GM23338 (cell line): ENCODE measurements at regions not wholly inside any gene's neighbourhood (a gene's known extent, or its start where the extent isn't known, plus 50 kb on each side); places are given as distances from the start of the nearest gene placed in this dataset.

Source experiments
- ATAC-seq: fragments of 200-7000 bp; cut with Tn5 transposase; 3 replicates; pipeline ENCODE4 v1.9.1; 2020
- DNase-seq: peaks from one replicate; pipeline ENCODE4 v3.0.0-alpha.2; 2015; ENCODE audit warnings: low spot score
- H2AFZ ChIP-seq: fragments of 200-600 bp; sonication (generic); 2 replicates; pipeline ENCODE4 v1.8.0; 2016; ENCODE audit warnings: antibody characterized with exemption, mild to moderate bottlenecking, moderate library complexity
- H3F3A ChIP-seq: fragments of 200-600 bp; sonication (generic); replicated peaks from 2 replicates; pipeline ENCODE4 v1.8.0; 2017; ENCODE audit warnings: antibody characterized with exemption, mixed run types, low read depth
- H3K27ac ChIP-seq: fragments of 200-600 bp; sonication (generic); 2 replicates; pipeline ENCODE4 v1.6.1; 2016; ENCODE audit warnings: low read depth
- H3K27me3 ChIP-seq: fragments of 200-600 bp; sonication (generic); 2 replicates; pipeline ENCODE4 v1.8.0; 2016; ENCODE audit warnings: mild to moderate bottlenecking, mixed run types, moderate library complexity; ENCODE audit not compliant: insufficient read depth
- H3K36me3 ChIP-seq: fragments of 200-600 bp; sonication (generic); 2 replicates; pipeline ENCODE4 v1.8.0; 2016; ENCODE audit warnings: mild to moderate bottlenecking; ENCODE audit not compliant: insufficient read depth
- H3K4me1 ChIP-seq: fragments of 200-600 bp; sonication (generic); 2 replicates; pipeline ENCODE4 v1.8.0; 2016; ENCODE audit warnings: mild to moderate bottlenecking, moderate library complexity; ENCODE audit not compliant: insufficient read depth
- H3K4me2 ChIP-seq: fragments of 200-600 bp; sonication (generic); 2 replicates; pipeline ENCODE4 v1.7.1; 2017; ENCODE audit warnings: mixed run types
- H3K4me3 ChIP-seq: fragments of 200-600 bp; sonication (generic); 2 replicates; pipeline ENCODE4 v1.6.1; 2016; ENCODE audit warnings: mixed run types
- H3K79me2 ChIP-seq: fragments of 200-600 bp; sonication (generic); replicated peaks from 2 replicates; pipeline ENCODE4 v1.8.0; 2017; ENCODE audit warnings: mild to moderate bottlenecking; ENCODE audit not compliant: insufficient read depth
- H3K9me2 ChIP-seq: fragments of 200-600 bp; sonication (generic); 2 replicates; pipeline ENCODE4 v1.8.0; 2017; ENCODE audit not compliant: insufficient read depth
- H4K20me1 ChIP-seq: fragments of 200-600 bp; sonication (generic); replicated peaks from 2 replicates; pipeline ENCODE4 v1.8.0; 2017; ENCODE audit warnings: mild to moderate bottlenecking; ENCODE audit not compliant: insufficient read depth
- H3K27ac Mint-ChIP-seq: 2 replicates; pipeline ENCODE4 v1.8.0; 2020; ENCODE audit warnings: inconsistent platforms, mild to moderate bottlenecking, moderate library complexity, mixed read lengths
- H3K27me3 Mint-ChIP-seq: 3 replicates; pipeline ENCODE4 v1.8.0; 2022; ENCODE audit warnings: low read depth, mild to moderate bottlenecking, moderate library complexity, mixed read lengths, inconsistent platforms; ENCODE audit not compliant: insufficient read depth, poor library complexity
- H3K36me3 Mint-ChIP-seq: 3 replicates; pipeline ENCODE4 v1.8.0; 2021; ENCODE audit warnings: low read depth, mild to moderate bottlenecking, inconsistent platforms, moderate library complexity, mixed read lengths
- H3K4me1 Mint-ChIP-seq: 3 replicates; pipeline ENCODE4 v1.8.0; 2020; ENCODE audit warnings: mild to moderate bottlenecking, inconsistent platforms, mixed read lengths
- H3K4me3 Mint-ChIP-seq: 3 replicates; pipeline ENCODE4 v1.8.0; 2021; ENCODE audit warnings: moderate library complexity, mild to moderate bottlenecking, inconsistent platforms, mixed read lengths
- H3K9me3 Mint-ChIP-seq: 3 replicates; pipeline ENCODE4 v1.8.0; 2020; ENCODE audit warnings: moderate library complexity, mild to moderate bottlenecking, inconsistent platforms, mixed read lengths
- CREB1 ChIP-seq: fragments of 250-450 bp; sonication (Bioruptor Pico); IDR thresholded peaks from 2 replicates; pipeline ENCODE4 v1.5.0; 2020; ENCODE audit warnings: low read depth, mild to moderate bottlenecking, moderate library complexity
- EZH2 ChIP-seq: fragments of 200-600 bp; sonication (generic); IDR thresholded peaks from one replicate; pipeline ENCODE4 v1.8.0; 2017; ENCODE audit warnings: antibody characterized with exemption, mild to moderate bottlenecking, low read depth; ENCODE audit not compliant: unreplicated experiment
- EZH2phosphoT487 ChIP-seq: fragments of 200-600 bp; sonication (generic); IDR thresholded peaks from one replicate; pipeline ENCODE4 v1.8.1; 2018; ENCODE audit warnings: antibody characterized with exemption; ENCODE audit not compliant: unreplicated experiment
- JUNB ChIP-seq: IDR thresholded peaks from one replicate; pipeline ENCODE4 v1.6.1; 2016; ENCODE audit warnings: antibody characterized with exemption; ENCODE audit not compliant: unreplicated experiment
- NANOG ChIP-seq: IDR thresholded peaks from 2 replicates; pipeline ENCODE4 v1.6.1; 2016; ENCODE audit warnings: antibody characterized with exemption, borderline replicate concordance
- POLR2AphosphoS5 ChIP-seq: IDR thresholded peaks from 2 replicates; pipeline ENCODE4 v1.6.1; 2016; ENCODE audit warnings: antibody characterized with exemption, low read depth
- STAT1 ChIP-seq: IDR thresholded peaks from one replicate; pipeline ENCODE4 v1.6.1; 2016; ENCODE audit warnings: antibody characterized with exemption; ENCODE audit not compliant: unreplicated experiment
- ZNF114 ChIP-seq: fragments of 250-450 bp; sonication (Bioruptor Pico); IDR thresholded peaks from 2 replicates; pipeline ENCODE4 v1.5.0; 2020; ENCODE audit warnings: mild to moderate bottlenecking, moderate library complexity
- ZNF331 ChIP-seq: fragments of 250-450 bp; sonication (Bioruptor Pico); IDR thresholded peaks from 2 replicates; pipeline ENCODE4 v1.5.0; 2020; ENCODE audit warnings: low read depth, mild to moderate bottlenecking, moderate library complexity
- TF ChIP-seq, protein P1 (sequence below): IDR thresholded peaks from 2 replicates; pipeline ENCODE4 v1.6.1; 2016; ENCODE audit warnings: antibody characterized with exemption
- TF ChIP-seq, protein P2 (sequence below), 2 experiments: fragments of 200-600 bp in 1 of 2; sonication (generic) in 1 of 2; conservative IDR thresholded peaks; 2 replicates each; pipeline versions ENCODE4 v1.5.1 to v1.6.1; 2016 to 2017; ENCODE audit warnings: antibody characterized with exemption in 2 of 2, low read depth in 2 of 2, mild to moderate bottlenecking in 2 of 2, moderate library complexity in 1 of 2

DNA sequence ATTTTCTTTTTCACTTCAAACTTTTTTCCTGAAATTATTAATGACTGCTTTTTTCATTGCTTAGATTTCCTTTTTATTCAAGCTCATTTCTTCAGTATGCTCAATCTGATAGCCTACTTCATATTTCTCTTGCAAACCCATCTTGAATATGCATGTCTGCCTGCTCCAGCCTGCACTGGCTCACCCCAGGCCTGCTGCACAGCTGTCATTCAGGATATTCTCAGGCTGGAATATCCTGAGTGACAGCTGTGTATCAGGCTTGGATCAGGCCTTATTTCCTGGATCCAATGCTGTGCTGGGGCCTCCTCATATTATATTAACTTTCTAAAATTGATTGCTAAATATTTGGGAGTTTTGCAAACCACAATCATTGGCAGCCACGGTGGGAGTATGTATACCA is 120.2 kb upstream of the TNS3 start:
- H3K27me3 Mint-ChIP-seq = no peaks in the 10 kb centered on the region
- H3K4me3 Mint-ChIP-seq = no peak overlapping the region
- H3K27ac ChIP-seq = no peak overlapping the region
- no peaks in the 10 kb centered on the region for H4K20me1 ChIP-seq
- H3K4me1 ChIP-seq = no peaks in the 10 kb centered on the region
- no peaks in the 10 kb centered on the region for H3K36me3 ChIP-seq
- H3K27me3 ChIP-seq = no peaks in the 10 kb centered on the region
- no peak overlapping the region for H2AFZ ChIP-seq
- H3K4me3 ChIP-seq = no peak overlapping the region
- no peak overlapping the region for H3K4me2 ChIP-seq
- no peaks in the 10 kb centered on the region for H3F3A ChIP-seq
- H3K79me2 ChIP-seq = no peaks in the 10 kb centered on the region
- peaks cover 10% of the 10 kb centered on the region; the same call in 1 of the 2 replicates for H3K9me2 ChIP-seq
- ATAC-seq (no peak), DNase-seq (no peak)
- H3K4me1 Mint-ChIP-seq = no peaks in the 10 kb centered on the region
- no peak overlapping the region for H3K27ac Mint-ChIP-seq
- no peaks in the 10 kb centered on the region; the same call in 2 of the 3 replicates for H3K9me3 Mint-ChIP-seq
- TF ChIP-seq STAT1 = no peak
- TF ChIP-seq EZH2 = no peak
- TF ChIP-seq CREB1 (CRISPR knock-in tag) = no peak
- TF ChIP-seq EZH2phosphoT487 = no peak
- TF ChIP-seq, protein P1, sequence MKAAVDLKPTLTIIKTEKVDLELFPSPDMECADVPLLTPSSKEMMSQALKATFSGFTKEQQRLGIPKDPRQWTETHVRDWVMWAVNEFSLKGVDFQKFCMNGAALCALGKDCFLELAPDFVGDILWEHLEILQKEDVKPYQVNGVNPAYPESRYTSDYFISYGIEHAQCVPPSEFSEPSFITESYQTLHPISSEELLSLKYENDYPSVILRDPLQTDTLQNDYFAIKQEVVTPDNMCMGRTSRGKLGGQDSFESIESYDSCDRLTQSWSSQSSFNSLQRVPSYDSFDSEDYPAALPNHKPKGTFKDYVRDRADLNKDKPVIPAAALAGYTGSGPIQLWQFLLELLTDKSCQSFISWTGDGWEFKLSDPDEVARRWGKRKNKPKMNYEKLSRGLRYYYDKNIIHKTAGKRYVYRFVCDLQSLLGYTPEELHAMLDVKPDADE = no peak
- TF ChIP-seq NANOG = no peak
- no peak for TF ChIP-seq POLR2AphosphoS5
- TF ChIP-seq ZNF331 (CRISPR knock-in tag) = no peak
- no peak for TF ChIP-seq ZNF114 (CRISPR knock-in tag)
- TF ChIP-seq, protein P2, sequence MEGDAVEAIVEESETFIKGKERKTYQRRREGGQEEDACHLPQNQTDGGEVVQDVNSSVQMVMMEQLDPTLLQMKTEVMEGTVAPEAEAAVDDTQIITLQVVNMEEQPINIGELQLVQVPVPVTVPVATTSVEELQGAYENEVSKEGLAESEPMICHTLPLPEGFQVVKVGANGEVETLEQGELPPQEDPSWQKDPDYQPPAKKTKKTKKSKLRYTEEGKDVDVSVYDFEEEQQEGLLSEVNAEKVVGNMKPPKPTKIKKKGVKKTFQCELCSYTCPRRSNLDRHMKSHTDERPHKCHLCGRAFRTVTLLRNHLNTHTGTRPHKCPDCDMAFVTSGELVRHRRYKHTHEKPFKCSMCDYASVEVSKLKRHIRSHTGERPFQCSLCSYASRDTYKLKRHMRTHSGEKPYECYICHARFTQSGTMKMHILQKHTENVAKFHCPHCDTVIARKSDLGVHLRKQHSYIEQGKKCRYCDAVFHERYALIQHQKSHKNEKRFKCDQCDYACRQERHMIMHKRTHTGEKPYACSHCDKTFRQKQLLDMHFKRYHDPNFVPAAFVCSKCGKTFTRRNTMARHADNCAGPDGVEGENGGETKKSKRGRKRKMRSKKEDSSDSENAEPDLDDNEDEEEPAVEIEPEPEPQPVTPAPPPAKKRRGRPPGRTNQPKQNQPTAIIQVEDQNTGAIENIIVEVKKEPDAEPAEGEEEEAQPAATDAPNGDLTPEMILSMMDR (conservative IDR thresholded peaks at IDR 0.05; ENCODE audit: low read depth in 2 of 2) = no peak
- no peaks in the 10 kb centered on the region for H3K36me3 Mint-ChIP-seq

DNA sequence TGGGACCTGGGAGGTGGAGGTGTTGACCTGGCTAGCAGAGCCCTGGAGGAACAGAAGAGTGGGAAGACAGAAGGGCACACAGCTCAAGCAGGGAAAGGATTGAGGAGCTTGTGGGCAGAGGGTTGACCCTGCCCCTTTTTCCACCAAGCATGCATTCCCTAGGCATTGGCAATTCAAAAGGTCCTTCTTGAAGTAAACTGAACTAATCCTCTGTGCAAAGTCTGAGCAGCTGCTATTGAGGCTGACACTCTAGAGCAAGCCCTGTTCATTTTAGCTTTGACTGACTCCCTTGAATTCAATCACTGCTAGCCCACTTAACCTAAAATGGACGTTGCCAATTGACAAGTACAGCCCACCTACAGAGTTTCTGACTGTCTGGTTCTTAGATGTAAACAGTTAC is 116.5 kb upstream of the TNS3 start:
- Histone ChIP-seq H3F3A (no peaks in the 10 kb centered on the region), H3K79me2 (no peaks in the 10 kb centered on the region), H3K4me2 (no peak overlapping the region), H3K36me3 (no peaks in the 10 kb centered on the region), H3K4me1 (no peaks in the 10 kb centered on the region), H3K27ac (no peak overlapping the region), H4K20me1 (no peaks in the 10 kb centered on the region), H3K27me3 (no peaks in the 10 kb centered on the region), H2AFZ (no peak overlapping the region), H3K4me3 (no peak overlapping the region), H3K9me2 (peaks cover 10% of the 10 kb centered on the region; the same call in 1 of the 2 replicates)
- ATAC-seq = no peak
- H3K36me3 Mint-ChIP-seq = no peaks in the 10 kb centered on the region
- DNase-seq = no peak
- H3K27me3 Mint-ChIP-seq = no peaks in the 10 kb centered on the region
- TF ChIP-seq EZH2phosphoT487 = no peak
- no peak for TF ChIP-seq JUNB
- TF ChIP-seq, protein P2 (conservative IDR thresholded peaks at IDR 0.05; ENCODE audit: low read depth in 2 of 2) = no peak
- TF ChIP-seq, protein P1 = no peak
- TF ChIP-seq CREB1 (CRISPR knock-in tag) = no peak
- no peak overlapping the region for H3K4me3 Mint-ChIP-seq
- H3K9me3 Mint-ChIP-seq = no peaks in the 10 kb centered on the region
- H3K27ac Mint-ChIP-seq = no peak overlapping the region
- H3K4me1 Mint-ChIP-seq = no peaks in the 10 kb centered on the region
